Dendritic cell treated with granulocyte-macrophage colony-stimulating factor and Interleukin-4, amounts not matched to agents 40 ng/mL and 50 ng/mL, for 4 days (primary cell): ENCODE measurements at regions not wholly inside any gene's neighbourhood (a gene's known extent, or its start where the extent isn't known, plus 50 kb on each side); places are given as distances from the start of the nearest gene placed in this dataset.

ENCODE experiments used
- H3K27ac Mint-ChIP-seq: one replicate; pipeline ENCODE4 v1.8.0; 2022; ENCODE audit warnings: mild to moderate bottlenecking, mixed read lengths
- H3K27me3 Mint-ChIP-seq: one replicate; pipeline ENCODE4 v1.8.0; 2022; ENCODE audit warnings: mild to moderate bottlenecking, mixed read lengths
- H3K36me3 Mint-ChIP-seq: one replicate; pipeline ENCODE4 v1.8.0; 2022; ENCODE audit warnings: low read depth, mixed read lengths
- H3K4me1 Mint-ChIP-seq: one replicate; pipeline ENCODE4 v1.8.0; 2022; ENCODE audit warnings: low read depth, mixed read lengths
- H3K4me3 Mint-ChIP-seq: one replicate; pipeline ENCODE4 v1.8.0; 2022; ENCODE audit warnings: mild to moderate bottlenecking, moderate library complexity, mixed read lengths
- H3K9me3 Mint-ChIP-seq: one replicate; pipeline ENCODE4 v1.8.0; 2022; ENCODE audit warnings: mixed read lengths
- intact Hi-C: fragments of 100-400 bp; cut with micrococcal nuclease; formaldehyde crosslinking; loops from one replicate; pipeline ENCODE4 v1.15.0; 2022

DNA sequence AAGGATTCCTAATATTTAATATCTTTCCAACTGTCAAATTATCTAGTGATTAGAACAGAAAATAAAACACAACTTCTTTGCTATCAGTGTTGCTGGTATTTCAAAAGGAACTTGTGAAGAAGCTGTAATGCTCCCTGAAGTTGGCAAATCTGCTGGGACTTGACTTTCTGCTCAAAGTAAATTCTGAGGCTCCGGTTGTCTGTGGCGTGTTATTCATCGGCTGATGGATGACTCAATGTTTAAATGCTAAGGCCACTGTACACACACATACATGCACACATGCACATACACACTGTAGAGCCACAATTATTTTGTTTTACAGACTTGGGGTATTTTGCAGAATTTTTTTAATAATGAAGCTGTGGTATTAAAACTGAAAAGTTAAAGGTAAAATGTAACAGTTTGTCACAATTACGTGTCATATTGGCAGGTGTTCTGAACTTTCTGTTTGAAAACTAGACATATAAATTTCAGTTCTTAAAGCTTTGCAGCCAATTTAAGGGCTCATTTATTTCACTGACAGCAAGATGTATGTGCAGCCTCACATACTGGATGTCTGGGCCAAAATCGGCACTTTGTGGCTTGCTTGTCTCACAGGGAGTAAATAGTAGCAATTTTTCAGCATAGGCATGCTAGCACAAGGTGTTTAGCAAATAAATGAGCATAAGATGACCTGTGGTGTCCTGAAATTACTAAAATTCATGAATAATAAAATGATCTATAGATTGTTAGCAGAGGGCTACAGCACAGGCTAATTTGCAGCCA lies 1691.7 kb upstream of the PCDH20 start:
- no peak overlapping the region for H3K4me3 Mint-ChIP-seq
- no peaks in the 10 kb centered on the region for H3K4me1 Mint-ChIP-seq
- no peak overlapping the region for H3K27ac Mint-ChIP-seq
- H3K27me3 Mint-ChIP-seq = no peaks in the 10 kb centered on the region
- intact Hi-C loops = no loop called here
- H3K9me3 Mint-ChIP-seq = no peaks in the 10 kb centered on the region
- no peaks in the 10 kb centered on the region for H3K36me3 Mint-ChIP-seq

DNA sequence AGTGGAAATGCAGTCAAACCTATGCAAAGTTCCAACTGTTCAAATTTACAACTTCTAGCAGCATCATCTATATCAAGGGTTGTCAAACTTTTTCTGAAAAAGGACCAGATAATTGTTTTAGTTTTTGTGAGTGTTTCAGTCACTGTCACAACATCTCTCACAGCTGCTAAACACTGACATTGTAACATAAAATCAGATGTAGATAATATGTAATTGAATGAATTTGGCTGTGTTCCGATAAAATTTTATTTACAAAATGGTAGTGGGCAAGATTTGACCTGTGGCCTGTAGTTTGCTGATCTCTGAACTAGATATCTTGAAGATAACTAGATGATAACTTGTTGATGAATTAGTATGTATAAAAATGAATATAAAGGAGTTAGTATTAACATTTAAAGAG lies 1679.1 kb upstream of the PCDH20 start:
- H3K27me3 Mint-ChIP-seq = no peaks in the 10 kb centered on the region
- H3K4me3 Mint-ChIP-seq = no peak overlapping the region
- no peak overlapping the region for H3K27ac Mint-ChIP-seq
- peaks cover 20% of the 10 kb centered on the region for H3K9me3 Mint-ChIP-seq
- H3K36me3 Mint-ChIP-seq = no peaks in the 10 kb centered on the region
- intact Hi-C loops = no loop called here
- no peaks in the 10 kb centered on the region for H3K4me1 Mint-ChIP-seq

DNA sequence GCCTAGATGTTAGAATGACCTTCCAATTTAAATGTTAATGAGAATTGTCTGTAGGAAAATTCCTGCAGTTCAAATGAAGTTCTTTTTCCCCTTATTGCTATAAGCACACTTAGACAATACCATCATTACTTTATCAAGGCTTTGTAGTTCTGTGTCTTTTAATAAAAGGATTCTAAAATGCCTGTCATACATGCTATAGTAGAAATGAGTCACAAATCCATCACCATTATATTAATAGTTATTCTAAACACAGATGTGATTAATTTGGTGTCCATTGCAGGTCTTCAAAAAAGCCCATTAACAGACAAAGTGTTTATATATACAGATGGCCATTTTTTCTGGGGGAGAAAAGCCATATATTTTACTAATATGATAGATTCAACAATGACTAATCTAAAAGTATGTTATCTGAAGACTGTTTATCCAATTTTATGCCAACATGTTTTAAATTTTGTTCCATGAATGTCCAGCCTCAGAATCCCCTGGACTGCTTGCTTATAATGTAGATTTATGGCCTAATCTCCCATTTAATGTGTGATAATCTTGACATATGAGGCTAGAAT lies 1678.3 kb upstream of the PCDH20 start:
- intact Hi-C loops = no loop called here
- Mint-ChIP-seq H3K4me3 (no peak overlapping the region), H3K9me3 (peaks cover 15% of the 10 kb centered on the region), H3K27me3 (no peaks in the 10 kb centered on the region), H3K4me1 (no peaks in the 10 kb centered on the region), H3K27ac (no peak overlapping the region), H3K36me3 (no peaks in the 10 kb centered on the region)

DNA sequence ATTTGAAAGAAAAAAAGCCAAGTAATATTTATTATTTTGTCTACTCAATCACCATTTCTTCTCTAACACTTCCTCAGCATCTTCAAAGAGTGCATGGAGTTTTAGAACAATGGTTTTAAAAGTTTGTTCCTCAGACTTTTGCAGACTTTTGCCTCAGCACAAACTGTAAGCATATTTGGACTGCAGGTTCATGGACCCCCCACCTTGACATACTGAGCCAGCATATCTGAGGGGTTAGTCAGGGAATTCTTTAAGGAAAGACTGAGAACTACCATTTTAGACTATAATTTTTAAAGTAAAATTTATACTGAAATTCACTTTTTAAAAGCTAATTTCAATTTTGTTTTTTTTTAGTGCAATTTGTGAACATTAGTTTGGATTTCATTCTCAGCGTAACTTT lies 1676.8 kb upstream of the PCDH20 start:
- Mint-ChIP-seq H3K4me1 (no peaks in the 10 kb centered on the region), H3K27me3 (no peaks in the 10 kb centered on the region), H3K9me3 (peaks cover 9% of the 10 kb centered on the region), H3K4me3 (no peak overlapping the region), H3K36me3 (no peaks in the 10 kb centered on the region), H3K27ac (no peak overlapping the region)
- intact Hi-C loops = no loop called here

DNA sequence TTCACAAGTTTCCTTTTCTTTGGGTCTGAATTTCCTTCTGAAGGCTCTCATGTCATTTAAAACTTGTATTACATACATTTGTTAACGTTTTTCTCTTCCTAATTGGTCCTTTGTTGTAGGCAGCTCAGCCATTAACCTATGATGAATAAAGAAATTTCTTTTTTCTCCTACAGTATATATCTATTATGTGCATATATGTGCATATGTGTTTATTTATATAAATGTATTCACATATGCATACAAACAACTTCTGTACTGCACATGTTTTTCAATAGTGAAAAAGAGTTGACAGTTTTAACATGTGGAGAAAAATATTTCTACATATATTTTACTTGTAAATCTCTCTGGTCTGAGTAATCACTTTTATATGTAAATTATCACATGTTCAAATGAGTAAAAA lies 1674.9 kb upstream of the PCDH20 start:
- no peak overlapping the region for H3K4me3 Mint-ChIP-seq
- H3K4me1 Mint-ChIP-seq = no peaks in the 10 kb centered on the region
- H3K27ac Mint-ChIP-seq = no peak overlapping the region
- H3K36me3 Mint-ChIP-seq = no peaks in the 10 kb centered on the region
- no peaks in the 10 kb centered on the region for H3K9me3 Mint-ChIP-seq
- H3K27me3 Mint-ChIP-seq = no peaks in the 10 kb centered on the region
- intact Hi-C loops = no loop called here

DNA sequence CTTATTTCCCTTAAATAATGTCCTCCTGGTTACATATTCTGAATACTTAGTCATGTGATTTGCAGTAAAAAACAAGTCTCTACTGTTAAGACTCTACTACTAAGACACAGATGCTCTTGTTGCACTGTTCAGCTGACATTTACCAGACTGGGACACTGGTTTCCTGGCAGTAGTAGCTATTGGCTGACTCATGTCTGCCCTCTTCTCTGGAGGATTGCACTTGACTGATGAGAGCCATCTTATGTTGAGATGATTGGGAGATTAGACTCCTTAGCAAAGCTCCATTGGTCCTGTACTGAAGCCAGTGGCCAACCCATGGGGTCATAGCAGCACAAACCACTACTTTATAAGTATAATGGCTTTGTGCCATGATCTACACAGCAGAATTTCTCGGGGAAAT lies 1672.6 kb upstream of the PCDH20 start:
- H3K36me3 Mint-ChIP-seq = no peaks in the 10 kb centered on the region
- H3K4me1 Mint-ChIP-seq = no peaks in the 10 kb centered on the region
- intact Hi-C loops = no loop called here
- H3K27ac Mint-ChIP-seq = no peak overlapping the region
- no peaks in the 10 kb centered on the region for H3K9me3 Mint-ChIP-seq
- no peaks in the 10 kb centered on the region for H3K27me3 Mint-ChIP-seq
- no peak overlapping the region for H3K4me3 Mint-ChIP-seq

DNA sequence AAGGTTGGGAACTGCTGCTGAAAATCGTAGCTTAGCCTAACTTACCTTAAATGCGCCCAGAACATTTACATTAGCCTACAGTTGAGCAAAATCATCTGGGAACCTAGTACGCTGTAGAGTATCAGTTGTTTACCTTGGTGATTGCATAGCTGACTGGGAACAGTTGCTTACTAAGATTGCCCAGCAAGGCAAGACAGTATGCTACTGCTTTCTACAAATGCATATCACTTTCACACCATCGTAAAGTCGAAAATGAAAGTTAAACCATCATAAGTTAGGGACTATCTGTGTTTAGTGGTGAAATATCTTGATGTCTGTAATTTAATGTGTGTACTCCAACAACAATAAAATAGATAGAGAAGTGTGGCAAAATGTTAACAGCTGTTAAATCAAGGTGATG lies 1670.6 kb upstream of the PCDH20 start:
- H3K27ac Mint-ChIP-seq = no peak overlapping the region
- no peaks in the 10 kb centered on the region for H3K27me3 Mint-ChIP-seq
- no peaks in the 10 kb centered on the region for H3K36me3 Mint-ChIP-seq
- H3K4me3 Mint-ChIP-seq = no peak overlapping the region
- no peaks in the 10 kb centered on the region for H3K4me1 Mint-ChIP-seq
- intact Hi-C loops = no loop called here
- H3K9me3 Mint-ChIP-seq = peaks cover 5% of the 10 kb centered on the region

DNA sequence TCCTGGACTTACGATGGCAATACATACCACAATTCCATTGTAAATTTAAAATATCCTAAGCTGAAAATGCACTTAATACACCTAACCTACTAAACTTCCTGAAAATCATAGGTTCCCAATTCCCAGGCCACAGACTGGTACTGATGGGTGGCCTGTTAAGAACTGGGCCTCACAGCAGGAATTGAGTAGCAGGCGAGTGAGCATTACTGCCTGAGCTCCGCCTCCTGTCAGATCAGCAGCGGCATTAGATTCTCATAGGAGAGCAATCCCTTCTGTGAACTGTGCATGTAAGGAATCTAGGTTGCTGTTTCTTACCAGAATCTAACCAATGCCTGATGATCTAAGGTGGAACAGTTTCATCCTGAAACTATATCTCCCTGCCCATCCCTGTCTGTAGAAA lies 1670.2 kb upstream of the PCDH20 start:
- no peak overlapping the region for H3K4me3 Mint-ChIP-seq

DNA sequence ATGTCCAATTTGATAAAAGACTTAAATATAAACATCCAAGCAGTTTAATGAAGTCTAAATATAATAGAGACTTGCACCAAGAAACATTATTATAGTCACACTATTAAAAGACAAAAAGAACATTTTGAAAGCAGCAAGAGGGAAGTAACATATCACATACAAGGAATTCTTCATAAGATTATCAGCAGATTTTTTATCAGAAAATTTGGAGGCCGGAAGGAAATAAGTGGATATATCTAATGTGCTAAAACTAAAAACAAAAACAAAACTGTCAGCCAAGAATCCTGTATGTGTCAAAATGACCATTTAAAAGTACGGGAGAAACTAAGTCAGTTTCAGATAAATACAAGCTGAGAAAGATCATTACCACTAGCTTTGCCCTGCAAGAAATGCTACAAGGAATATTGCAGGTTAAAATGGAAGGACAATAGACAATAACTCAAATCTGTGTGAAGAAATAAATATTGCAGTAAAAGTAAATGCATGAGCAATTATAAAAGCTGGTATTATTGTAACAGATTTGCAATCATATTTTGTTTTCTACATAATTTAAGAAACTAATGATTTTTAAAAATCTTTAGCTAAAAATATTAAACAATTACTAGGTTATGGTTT lies 1665.9 kb upstream of the PCDH20 start:
- no peaks in the 10 kb centered on the region for H3K4me1 Mint-ChIP-seq

More for the DNA sequence above, 1670.2 kb upstream of the PCDH20 start:
- no peaks in the 10 kb centered on the region for H3K36me3 Mint-ChIP-seq
- intact Hi-C loops = no loop called here
- H3K27me3 Mint-ChIP-seq = no peaks in the 10 kb centered on the region
- H3K4me1 Mint-ChIP-seq = no peaks in the 10 kb centered on the region
- no peak overlapping the region for H3K27ac Mint-ChIP-seq
- H3K9me3 Mint-ChIP-seq = peaks cover 9% of the 10 kb centered on the region

DNA sequence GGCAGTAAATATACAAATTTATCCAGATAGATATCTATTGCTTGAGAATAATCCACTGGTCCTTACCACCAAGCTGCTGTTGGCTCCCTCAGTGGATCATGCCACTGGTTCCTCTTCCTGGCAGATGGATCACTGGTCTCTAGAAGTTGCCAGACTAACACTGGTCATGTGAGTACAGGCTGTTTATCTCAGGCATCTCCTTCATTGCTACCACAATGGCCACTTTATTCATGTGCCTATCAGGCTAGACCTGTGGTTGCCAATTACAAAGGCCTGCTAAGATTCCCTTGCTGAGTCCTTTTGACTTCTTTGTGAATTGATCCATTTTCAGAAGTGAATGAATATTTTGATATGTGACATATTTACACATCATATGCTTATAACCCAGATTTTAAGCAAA lies 1659.5 kb upstream of the PCDH20 start:
- Mint-ChIP-seq H3K27me3 (no peaks in the 10 kb centered on the region), H3K36me3 (no peaks in the 10 kb centered on the region), H3K4me1 (no peaks in the 10 kb centered on the region), H3K9me3 (no peaks in the 10 kb centered on the region), H3K4me3 (no peak overlapping the region), H3K27ac (no peak overlapping the region)
- intact Hi-C loops = no loop called here

More for the DNA sequence above, 1665.9 kb upstream of the PCDH20 start:
- H3K9me3 Mint-ChIP-seq = peaks cover 11% of the 10 kb centered on the region
- intact Hi-C loops = no loop called here
- H3K36me3 Mint-ChIP-seq = no peaks in the 10 kb centered on the region
- no peak overlapping the region for H3K4me3 Mint-ChIP-seq
- no peak overlapping the region for H3K27ac Mint-ChIP-seq
- no peaks in the 10 kb centered on the region for H3K27me3 Mint-ChIP-seq

DNA sequence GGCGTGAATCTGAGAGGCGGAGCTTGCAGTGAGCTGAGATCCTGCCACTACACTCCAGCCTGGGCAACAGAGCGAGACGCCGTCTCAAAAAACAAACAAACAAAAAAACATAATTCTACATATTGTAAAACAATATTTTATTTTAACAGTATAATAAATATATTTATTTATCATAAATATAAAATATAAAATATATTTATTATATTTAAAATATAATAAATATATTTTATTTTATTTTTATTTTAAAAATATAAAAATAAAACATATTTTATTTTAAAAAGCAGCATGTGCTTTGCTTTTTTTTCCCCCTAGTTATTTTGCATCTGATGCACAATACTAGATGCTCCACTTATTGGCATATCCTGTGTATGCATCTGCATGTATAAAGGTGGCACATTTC lies 1634.6 kb upstream of the PCDH20 start:
- no peak overlapping the region for H3K27ac Mint-ChIP-seq
- H3K27me3 Mint-ChIP-seq = no peaks in the 10 kb centered on the region
- no peaks in the 10 kb centered on the region for H3K4me1 Mint-ChIP-seq
- peaks cover 21% of the 10 kb centered on the region for H3K9me3 Mint-ChIP-seq
- intact Hi-C loops = no loop called here
- H3K4me3 Mint-ChIP-seq = no peak overlapping the region
- H3K36me3 Mint-ChIP-seq = no peaks in the 10 kb centered on the region

DNA sequence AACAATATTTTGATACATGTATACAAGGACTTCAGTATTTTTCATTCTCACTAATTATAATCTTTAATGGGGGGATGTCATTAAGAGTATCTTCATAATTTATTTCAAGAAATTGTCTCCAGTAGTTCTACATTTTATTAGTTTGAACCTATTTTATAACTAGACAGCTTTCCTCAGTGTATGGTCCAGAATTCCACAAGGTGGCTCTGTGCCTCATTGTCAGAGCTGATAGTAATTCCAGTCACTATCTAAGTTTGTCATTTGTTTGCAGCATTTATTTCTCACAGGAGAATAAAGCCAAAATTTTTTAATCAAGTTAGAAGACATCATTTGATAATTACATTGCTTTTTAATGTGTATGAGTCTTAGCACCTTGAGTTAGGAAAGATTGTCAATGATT lies 1633.0 kb upstream of the PCDH20 start:
- intact Hi-C loops = no loop called here
- H3K4me1 Mint-ChIP-seq = no peaks in the 10 kb centered on the region
- H3K4me3 Mint-ChIP-seq = no peak overlapping the region
- H3K27me3 Mint-ChIP-seq = no peaks in the 10 kb centered on the region
- no peaks in the 10 kb centered on the region for H3K36me3 Mint-ChIP-seq
- H3K27ac Mint-ChIP-seq = no peak overlapping the region
- peaks cover 21% of the 10 kb centered on the region for H3K9me3 Mint-ChIP-seq

DNA sequence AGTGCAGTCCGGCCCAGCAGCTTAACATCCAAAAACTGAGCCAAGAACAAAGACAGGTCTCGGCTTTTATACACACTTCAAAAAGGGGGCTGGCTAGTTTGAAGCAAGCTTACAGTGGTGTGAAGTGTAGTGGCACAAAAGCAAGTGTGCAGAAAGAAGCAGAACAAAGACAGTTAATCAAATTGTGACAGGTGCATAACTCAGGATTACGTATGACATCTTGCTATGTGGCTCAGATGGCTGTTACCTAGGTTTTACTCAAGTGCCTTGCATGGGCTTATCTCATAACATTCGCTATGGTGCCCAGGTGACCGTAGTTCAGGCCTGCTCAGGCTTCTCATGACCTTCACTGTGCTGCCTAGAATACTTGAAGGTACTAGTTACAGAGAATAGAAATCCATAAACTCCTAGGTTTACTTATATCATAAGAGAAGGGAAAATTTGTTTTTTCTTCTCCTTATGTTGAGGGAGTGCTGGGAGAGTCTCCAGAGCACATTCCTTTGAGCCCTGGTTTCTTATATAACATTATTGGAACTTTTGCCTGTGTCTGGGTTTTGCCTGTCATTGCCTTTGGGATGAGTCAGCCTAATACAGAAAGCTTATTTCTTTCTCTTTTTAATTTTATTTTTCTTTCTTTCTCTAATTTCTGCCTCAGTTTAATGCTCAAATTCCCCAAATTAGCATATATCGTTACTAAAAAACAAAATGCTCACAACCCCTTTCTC lies 1629.1 kb upstream of the PCDH20 start:
- intact Hi-C loops = no loop called here
- no peaks in the 10 kb centered on the region for H3K4me1 Mint-ChIP-seq
- H3K27me3 Mint-ChIP-seq = no peaks in the 10 kb centered on the region
- no peak overlapping the region for H3K27ac Mint-ChIP-seq
- peaks cover 12% of the 10 kb centered on the region for H3K9me3 Mint-ChIP-seq
- H3K4me3 Mint-ChIP-seq = no peak overlapping the region
- no peaks in the 10 kb centered on the region for H3K36me3 Mint-ChIP-seq

DNA sequence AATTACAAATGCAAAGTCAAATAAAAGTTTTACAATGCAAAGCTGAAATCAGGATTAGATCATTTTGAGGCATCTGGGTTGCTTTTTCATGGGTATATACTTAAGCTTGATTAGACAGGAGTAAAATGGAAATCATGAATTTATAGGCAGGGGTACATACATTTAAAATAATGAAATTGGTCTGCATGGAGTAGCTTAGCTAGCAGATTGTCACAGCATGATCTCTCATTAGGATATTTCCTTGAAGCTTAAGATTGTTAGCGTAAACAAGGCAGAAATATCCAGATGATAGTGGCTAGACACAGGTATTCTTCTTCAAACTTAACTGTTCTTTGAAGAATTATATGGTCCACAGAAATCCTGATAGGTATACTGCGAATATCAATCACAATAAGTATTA lies 1627.0 kb upstream of the PCDH20 start:
- Mint-ChIP-seq H3K27me3 (no peaks in the 10 kb centered on the region), H3K36me3 (no peaks in the 10 kb centered on the region), H3K4me1 (no peaks in the 10 kb centered on the region), H3K27ac (no peak overlapping the region), H3K4me3 (no peak overlapping the region), H3K9me3 (peaks cover 12% of the 10 kb centered on the region)
- intact Hi-C loops = no loop called here
